K562 (cell line): ENCODE measurements at regions not wholly inside any gene's neighbourhood (a gene's known extent, or its start where the extent isn't known, plus 50 kb on each side); places are given as distances from the start of the nearest gene placed in this dataset.

ENCODE experiments used
- ATAC-seq: fragments of 200-7000 bp; cut with Tn5 transposase; 3 replicates; pipeline ENCODE4 v1.9.1; 2020; ENCODE audit warnings: moderate library complexity
- BruUV-seq: library from RNA; stranded (reverse); fragments of 400-500 nt; replicated peaks from 2 replicates; lab custom pipeline; 2021; lab: Mats Ljungman, UMichigan
- CTCF ChIA-PET: fragments of 300-600 bp; formaldehyde crosslinking; extraction: SDS; loops from one replicate; lab custom pipeline; 2021; ENCODE audit warnings: low intra/inter-chr PET ratio; lab: Yijun Ruan, JAX
- POLR2A ChIA-PET: fragments of 300-600, 350-650 bp; sonication (Branson Sonifier 250); formaldehyde crosslinking; extraction: SDS; loops from one replicate; lab custom pipeline; 2021; ENCODE audit warnings: antibody characterized with exemption, inconsistent platforms; lab: Yijun Ruan, JAX
- DNase-seq, 4 experiments: peaks; one replicate each; pipeline versions ENCODE4 v3.0.0 to v3.0.0-alpha.2; 2011 to 2018; ENCODE audit warnings: low spot score in 3 of 4, mixed read lengths in 3 of 4; ENCODE audit errors: extremely low read depth in 1 of 4
- FAIRE-seq: peaks from 2 replicates; lab custom pipeline; 2011; peaks lifted over from hg19 to GRCh38; lab: Jason Lieb, UNC
- H2AFZ ChIP-seq: 2 replicates; pipeline ENCODE4 v1.6.0; 2011; ENCODE audit warnings: low read depth, low read length, control low read depth, inconsistent platforms
- H3K27ac ChIP-seq: fragments of 200-600 bp; 3 replicates; pipeline ENCODE4 v1.8.0; 2011; ENCODE audit warnings: low read depth, mild to moderate bottlenecking, control low read depth, inconsistent platforms, low read length, moderate library complexity, mixed read lengths; ENCODE audit errors: extremely low read depth
- H3K27me3 ChIP-seq, 2 experiments: fragments of 300-600 bp in 1 of 2; 2 replicates in 1 of 2; 3 replicates in 1 of 2; pipeline versions ENCODE4 v1.6.0 to v1.8.0; 2011; ENCODE audit warnings: inconsistent platforms in 2 of 2, low read length in 2 of 2, mild to moderate bottlenecking in 1 of 2, mixed read lengths in 1 of 2, moderate library complexity in 1 of 2; ENCODE audit not compliant: control insufficient read depth in 2 of 2, insufficient read depth in 2 of 2
- H3K36me3 ChIP-seq: fragments of 300-600 bp; 3 replicates; pipeline ENCODE4 v1.8.0; 2011; ENCODE audit warnings: mild to moderate bottlenecking, low read length, inconsistent platforms; ENCODE audit not compliant: control insufficient read depth, insufficient read depth
- H3K4me1 ChIP-seq, 2 experiments: fragments of 200-600 bp in 1 of 2; replicated peaks in 1 of 2; 2 replicates in 1 of 2; 3 replicates in 1 of 2; pipeline versions ENCODE4 v1.5.1 to v1.8.0; 2011; ENCODE audit warnings: inconsistent platforms in 2 of 2, low read length in 2 of 2, mild to moderate bottlenecking in 1 of 2, mixed read lengths in 1 of 2, moderate library complexity in 1 of 2; ENCODE audit not compliant: control insufficient read depth in 2 of 2, insufficient read depth in 2 of 2
- H3K4me2 ChIP-seq: 2 replicates; pipeline ENCODE4 v1.6.1; 2011; ENCODE audit warnings: low read length, control low read depth, inconsistent platforms, mixed read lengths; ENCODE audit not compliant: insufficient read depth
- H3K4me3 ChIP-seq: fragments of 200-600 bp; sonication (generic), shearing (Covaris generic); 2 replicates; pipeline ENCODE4 v1.5.1; 2016; ENCODE audit warnings: control low read depth, inconsistent platforms
- H3K79me2 ChIP-seq: fragments of 200-600 bp; 3 replicates; pipeline ENCODE4 v1.8.0; 2011; ENCODE audit warnings: low read length, inconsistent platforms; ENCODE audit not compliant: control insufficient read depth, insufficient read depth
- H3K9ac ChIP-seq, 2 experiments: 2 replicates each; pipeline versions ENCODE4 v1.6.0 to v1.6.1; 2011; ENCODE audit warnings: low read depth in 2 of 2, low read length in 2 of 2, control low read depth in 1 of 2, inconsistent platforms in 1 of 2, mild to moderate bottlenecking in 1 of 2, mixed read lengths in 1 of 2; ENCODE audit not compliant: insufficient read depth in 1 of 2
- H3K9me1 ChIP-seq: one replicate; pipeline ENCODE4 v1.6.0; 2011; ENCODE audit warnings: inconsistent platforms, mild to moderate bottlenecking, low read length, moderate library complexity; ENCODE audit not compliant: control insufficient read depth, insufficient read depth
- H3K9me3 ChIP-seq: replicated peaks from 2 replicates; pipeline ENCODE4 v1.5.1; 2011; ENCODE audit warnings: low read depth, low read length, inconsistent platforms; ENCODE audit not compliant: control insufficient read depth, insufficient read depth
- H4K20me1 ChIP-seq: replicated peaks from 2 replicates; pipeline ENCODE4 v1.6.1; 2011; ENCODE audit warnings: low read length, inconsistent platforms, mixed read lengths; ENCODE audit not compliant: control insufficient read depth, insufficient read depth
- CBX8 ChIP-seq: fragments of 200-600 bp; sonication (generic); IDR thresholded peaks from 2 replicates; pipeline ENCODE4 v1.6.1; 2012; ENCODE audit warnings: borderline replicate concordance, mixed run types, low read depth, mild to moderate bottlenecking, moderate library complexity, mixed read lengths, low read length, control low read depth, inconsistent platforms; ENCODE audit not compliant: poor library complexity, severe bottlenecking; ENCODE audit errors: extremely low read depth
- ELF1 ChIP-seq: fragments of 200-800 bp; sonication (Bioruptor generic); IDR thresholded peaks from 2 replicates; pipeline ENCODE4 v1.6.1; 2016; ENCODE audit warnings: missing genetic modification characterization, missing compliant biosample characterization
- ESRRA ChIP-seq: fragments of 450-650 bp; IDR thresholded peaks from 2 replicates; pipeline ENCODE4 v1.6.1; 2014; ENCODE audit warnings: low read depth, mild to moderate bottlenecking, moderate library complexity, borderline replicate concordance
- HNRNPK ChIP-seq: fragments of 200-400 bp; formaldehyde crosslinking; IDR thresholded peaks from one replicate; pipeline ENCODE4 v1.6.1; 2018; ENCODE audit warnings: mild to moderate bottlenecking, low read depth, low read length; ENCODE audit not compliant: poor library complexity, severe bottlenecking
- LCOR ChIP-seq: sonication (generic); formaldehyde crosslinking; IDR thresholded peaks from 2 replicates; pipeline ENCODE4 v1.8.0; 2022; ENCODE audit warnings: mild to moderate bottlenecking, missing genetic modification reagents
- NR2F6 ChIP-seq: fragments of 450-650 bp; formaldehyde crosslinking; IDR thresholded peaks from 2 replicates; pipeline ENCODE4 v1.4.0; 2020; ENCODE audit warnings: mild to moderate bottlenecking
- PCBP1 ChIP-seq: fragments of 200-400 bp; formaldehyde crosslinking; IDR thresholded peaks from 2 replicates; pipeline ENCODE4 v1.6.1; 2018; ENCODE audit warnings: mild to moderate bottlenecking, low read depth, low read length; ENCODE audit not compliant: poor library complexity, severe bottlenecking
- SIX5 ChIP-seq, 2 experiments: IDR thresholded peaks; 2 replicates each; pipeline ENCODE4 v1.6.1; 2011; ENCODE audit warnings: low read length in 2 of 2, borderline replicate concordance in 1 of 2, low read depth in 1 of 2, mild to moderate bottlenecking in 1 of 2, moderate library complexity in 1 of 2; ENCODE audit not compliant: insufficient read depth in 1 of 2
- TCF7L2 ChIP-seq: fragments of 150-350 bp; IDR thresholded peaks from 2 replicates; pipeline ENCODE4 v1.6.1; 2016; ENCODE audit warnings: low read depth, mild to moderate bottlenecking, low read length, moderate library complexity
- ZKSCAN8 ChIP-seq: fragments of 200-800 bp; sonication (Bioruptor generic); IDR thresholded peaks from 2 replicates; pipeline ENCODE4 v1.6.1; 2016; ENCODE audit warnings: missing genetic modification characterization, missing compliant biosample characterization
- ZNF232 ChIP-seq: sonication (generic); formaldehyde crosslinking; IDR thresholded peaks from 2 replicates; pipeline ENCODE4 v1.8.0; 2022; ENCODE audit warnings: mild to moderate bottlenecking, missing genetic modification reagents
- ZNF263 ChIP-seq: sonication (generic); formaldehyde crosslinking; IDR thresholded peaks from 2 replicates; pipeline ENCODE4 v1.8.0; 2022; ENCODE audit warnings: mild to moderate bottlenecking, missing genetic modification reagents, borderline replicate concordance
- ZNF644 ChIP-seq: fragments of 200-800 bp; sonication (Bioruptor generic); IDR thresholded peaks from 2 replicates; pipeline ENCODE4 v1.6.1; 2016; ENCODE audit warnings: low read depth, missing genetic modification characterization, missing compliant biosample characterization
- WGBS: fragments of 100-300 bp; shearing (Covaris generic); methylation state at CpG from one replicate; pipeline ENCODE4 v1.1.6; 2016; ENCODE audit warnings: low coverage, mixed read lengths; ENCODE audit not compliant: insufficient coverage; ENCODE audit errors: missing lambda C conversion rate; 5-methylcytosine and 5-hydroxymethylcytosine counted together
- in situ Hi-C: fragments of 300-500 bp; cut with MboI; formaldehyde crosslinking; loops from 4 replicates; pipeline ENCODE4 v1.15.0; 2018; ENCODE audit warnings: inconsistent platforms, mixed read lengths
- intact Hi-C: fragments of 100-400 bp; cut with micrococcal nuclease; formaldehyde crosslinking; loops from 2 replicates; pipeline ENCODE4 v1.14.2; 2022
- TF ChIP-seq, protein P1 (sequence below): fragments of 250-450 bp; sonication (Bioruptor Pico); IDR thresholded peaks from 2 replicates; pipeline ENCODE4 v1.5.0; 2020; ENCODE audit warnings: mild to moderate bottlenecking
- TF ChIP-seq, protein P2 (sequence below): fragments of 450-650 bp; IDR thresholded peaks from 2 replicates; pipeline ENCODE4 v1.6.1; 2014; ENCODE audit warnings: low read depth, mild to moderate bottlenecking, moderate library complexity, borderline replicate concordance
- TF ChIP-seq, protein P3 (sequence below): fragments of 450-650 bp; formaldehyde crosslinking; IDR thresholded peaks from 2 replicates; pipeline ENCODE4 v1.4.0; 2020; ENCODE audit warnings: mild to moderate bottlenecking, mixed read lengths
- TF ChIP-seq, protein P4 (sequence below): fragments of 250-450 bp; sonication (Bioruptor Pico); IDR thresholded peaks from 2 replicates; pipeline ENCODE4 v1.5.0; 2021

DNA sequence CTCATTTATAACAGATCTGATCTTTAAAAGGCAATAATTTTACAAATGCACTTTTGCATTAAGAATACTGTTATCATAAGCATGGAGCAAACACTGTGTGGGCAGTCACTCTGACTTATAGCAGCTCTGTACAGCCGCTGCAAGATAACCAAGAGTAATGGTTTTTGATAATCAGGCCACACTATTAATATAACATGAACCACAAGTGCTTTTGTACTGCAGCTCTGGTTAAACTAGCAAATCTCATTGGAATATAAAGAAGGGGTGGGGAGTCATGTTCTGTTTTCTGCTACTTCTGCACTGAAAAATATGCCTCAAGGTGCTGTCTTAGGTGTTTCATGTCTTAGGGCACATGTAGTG is 357.4 kb downstream of the LMO4 start:
- CTCF ChIA-PET: no interaction called here
- H3K9ac ChIP-seq: no peak overlapping the region
- no peak overlapping the region for H3K27ac ChIP-seq
- ATAC-seq (no peak), DNase-seq (no peak), FAIRE-seq (no peak)
- POLR2A ChIA-PET: interaction anchor here (0.7 to 1.1 kb wide), 2 partner anchors 23 to 903 kb away, joined by 3 read pairs; no protein-coding TSS in a partner anchor
- no peak overlapping the region for H3K4me3 ChIP-seq
- intact Hi-C loops (no loop called here), in situ Hi-C loops (no loop called here)
- H3K9me3 ChIP-seq: no peaks in the 10 kb centered on the region
- H3K9me1 ChIP-seq: no peaks in the 10 kb centered on the region
- TF ChIP-seq CBX8: no peak
- TF ChIP-seq, protein P1, sequence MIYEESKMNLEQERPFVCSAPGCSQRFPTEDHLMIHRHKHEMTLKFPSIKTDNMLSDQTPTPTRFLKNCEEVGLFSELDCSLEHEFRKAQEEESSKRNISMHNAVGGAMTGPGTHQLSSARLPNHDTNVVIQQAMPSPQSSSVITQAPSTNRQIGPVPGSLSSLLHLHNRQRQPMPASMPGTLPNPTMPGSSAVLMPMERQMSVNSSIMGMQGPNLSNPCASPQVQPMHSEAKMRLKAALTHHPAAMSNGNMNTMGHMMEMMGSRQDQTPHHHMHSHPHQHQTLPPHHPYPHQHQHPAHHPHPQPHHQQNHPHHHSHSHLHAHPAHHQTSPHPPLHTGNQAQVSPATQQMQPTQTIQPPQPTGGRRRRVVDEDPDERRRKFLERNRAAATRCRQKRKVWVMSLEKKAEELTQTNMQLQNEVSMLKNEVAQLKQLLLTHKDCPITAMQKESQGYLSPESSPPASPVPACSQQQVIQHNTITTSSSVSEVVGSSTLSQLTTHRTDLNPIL: no peak
- TF ChIP-seq, protein P2, sequence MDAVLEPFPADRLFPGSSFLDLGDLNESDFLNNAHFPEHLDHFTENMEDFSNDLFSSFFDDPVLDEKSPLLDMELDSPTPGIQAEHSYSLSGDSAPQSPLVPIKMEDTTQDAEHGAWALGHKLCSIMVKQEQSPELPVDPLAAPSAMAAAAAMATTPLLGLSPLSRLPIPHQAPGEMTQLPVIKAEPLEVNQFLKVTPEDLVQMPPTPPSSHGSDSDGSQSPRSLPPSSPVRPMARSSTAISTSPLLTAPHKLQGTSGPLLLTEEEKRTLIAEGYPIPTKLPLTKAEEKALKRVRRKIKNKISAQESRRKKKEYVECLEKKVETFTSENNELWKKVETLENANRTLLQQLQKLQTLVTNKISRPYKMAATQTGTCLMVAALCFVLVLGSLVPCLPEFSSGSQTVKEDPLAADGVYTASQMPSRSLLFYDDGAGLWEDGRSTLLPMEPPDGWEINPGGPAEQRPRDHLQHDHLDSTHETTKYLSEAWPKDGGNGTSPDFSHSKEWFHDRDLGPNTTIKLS: no peak
- TF ChIP-seq ESRRA: no peak
- no peak for TF ChIP-seq ZNF263 (CRISPR knock-in tag)
- TF ChIP-seq LCOR (CRISPR knock-in tag): no peak
- no peak for TF ChIP-seq ZNF232
- no peak for TF ChIP-seq ZNF644 (tag)
- no peak for TF ChIP-seq TCF7L2
- TF ChIP-seq HNRNPK: no peak
- no peak for TF ChIP-seq NR2F6
- TF ChIP-seq ELF1 (tag): no peak
- no peak for TF ChIP-seq SIX5 (IDR thresholded peaks at IDR 0.05; ENCODE audit: borderline replicate concordance in 1 of 2, insufficient read depth in 1 of 2, low read depth in 1 of 2, low read length in 2 of 2)
- TF ChIP-seq PCBP1: no peak
- TF ChIP-seq, protein P3, sequence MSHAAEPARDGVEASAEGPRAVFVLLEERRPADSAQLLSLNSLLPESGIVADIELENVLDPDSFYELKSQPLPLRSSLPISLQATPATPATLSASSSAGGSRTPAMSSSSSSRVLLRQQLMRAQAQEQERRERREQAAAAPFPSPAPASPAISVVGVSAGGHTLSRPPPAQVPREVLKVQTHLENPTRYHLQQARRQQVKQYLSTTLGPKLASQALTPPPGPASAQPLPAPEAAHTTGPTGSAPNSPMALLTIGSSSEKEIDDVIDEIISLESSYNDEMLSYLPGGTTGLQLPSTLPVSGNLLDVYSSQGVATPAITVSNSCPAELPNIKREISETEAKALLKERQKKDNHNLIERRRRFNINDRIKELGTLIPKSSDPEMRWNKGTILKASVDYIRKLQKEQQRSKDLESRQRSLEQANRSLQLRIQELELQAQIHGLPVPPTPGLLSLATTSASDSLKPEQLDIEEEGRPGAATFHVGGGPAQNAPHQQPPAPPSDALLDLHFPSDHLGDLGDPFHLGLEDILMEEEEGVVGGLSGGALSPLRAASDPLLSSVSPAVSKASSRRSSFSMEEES: no peak
- TF ChIP-seq, protein P4, sequence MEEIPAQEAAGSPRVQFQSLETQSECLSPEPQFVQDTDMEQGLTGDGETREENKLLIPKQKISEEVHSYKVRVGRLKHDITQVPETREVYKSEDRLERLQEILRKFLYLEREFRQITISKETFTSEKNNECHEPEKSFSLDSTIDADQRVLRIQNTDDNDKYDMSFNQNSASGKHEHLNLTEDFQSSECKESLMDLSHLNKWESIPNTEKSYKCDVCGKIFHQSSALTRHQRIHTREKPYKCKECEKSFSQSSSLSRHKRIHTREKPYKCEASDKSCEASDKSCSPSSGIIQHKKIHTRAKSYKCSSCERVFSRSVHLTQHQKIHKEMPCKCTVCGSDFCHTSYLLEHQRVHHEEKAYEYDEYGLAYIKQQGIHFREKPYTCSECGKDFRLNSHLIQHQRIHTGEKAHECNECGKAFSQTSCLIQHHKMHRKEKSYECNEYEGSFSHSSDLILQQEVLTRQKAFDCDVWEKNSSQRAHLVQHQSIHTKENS (CRISPR knock-in tag): no peak
- no peak for TF ChIP-seq ZKSCAN8 (CRISPR knock-in tag)
- H3K36me3 ChIP-seq: no peaks in the 10 kb centered on the region
- 0% methylated on average over 1 of the region's 1 CpG for WGBS
- no peaks in the 10 kb centered on the region for H3K4me1 ChIP-seq
- H3K79me2 ChIP-seq: no peaks in the 10 kb centered on the region
- BruUV-seq: no TSS peak
- H3K4me2 ChIP-seq: no peak overlapping the region
- no peaks in the 10 kb centered on the region for H4K20me1 ChIP-seq
- no peak overlapping the region for H2AFZ ChIP-seq
- H3K27me3 ChIP-seq: no peaks in the 10 kb centered on the region
